H1 (cell line): ENCODE measurements at regions not wholly inside any gene's neighbourhood (a gene's known extent, or its start where the extent isn't known, plus 50 kb on each side); places are given as distances from the start of the nearest gene placed in this dataset.

Source experiments
- ATF3 ChIP-seq: IDR thresholded peaks from 2 replicates; pipeline ENCODE4 v1.6.1; 2011; ENCODE audit warnings: low read depth, mild to moderate bottlenecking, low read length; ENCODE audit not compliant: insufficient read depth
- CBX8 ChIP-seq: fragments of 300-800, 300-1000 bp; sonication (generic); IDR thresholded peaks from 2 replicates; pipeline ENCODE4 v1.7.1; 2016; ENCODE audit warnings: low read depth, low read length, borderline replicate concordance
- CEBPB ChIP-seq: IDR thresholded peaks from 2 replicates; pipeline ENCODE4 v1.6.1; 2012; ENCODE audit warnings: low read depth, low read length
- EZH2 ChIP-seq: fragments of 200-600 bp; sonication (generic); IDR thresholded peaks from 2 replicates; pipeline ENCODE4 v1.7.1; 2012; ENCODE audit warnings: low read depth, mild to moderate bottlenecking, moderate library complexity, low read length, inconsistent platforms; ENCODE audit not compliant: severe bottlenecking
- MAFK ChIP-seq: IDR thresholded peaks from 2 replicates; pipeline ENCODE4 v1.6.1; 2012; ENCODE audit warnings: low read depth, mild to moderate bottlenecking, improper control_type of control experiment, low read length
- POLR2AphosphoS5 ChIP-seq: IDR thresholded peaks from 2 replicates; pipeline ENCODE4 v1.6.1; 2011; ENCODE audit warnings: low read depth, low read length
- RBBP5 ChIP-seq: IDR thresholded peaks from 2 replicates; pipeline ENCODE4 v1.7.1; 2012; ENCODE audit warnings: low read depth, mild to moderate bottlenecking, inconsistent platforms, low read length, moderate library complexity, borderline replicate concordance
- RFX5 ChIP-seq: IDR thresholded peaks from 2 replicates; pipeline ENCODE4 v1.6.1; 2011; ENCODE audit warnings: low read depth, low read length, improper control_type of control experiment, borderline replicate concordance
- TF ChIP-seq, protein P1 (sequence below), 3 experiments: IDR thresholded peaks; 1 replicate in 2 of 3; 2 replicates in 1 of 3; pipeline versions ENCODE4 v1.5.1 to v1.6.1; 2011; ENCODE audit warnings: low read length in 3 of 3, mild to moderate bottlenecking in 3 of 3, inconsistent platforms in 2 of 3, low read depth in 1 of 3, moderate library complexity in 1 of 3; ENCODE audit not compliant: insufficient read depth in 1 of 3; ENCODE audit errors: control extremely low read depth in 1 of 3
- TF ChIP-seq, protein P2 (sequence below): IDR thresholded peaks from 2 replicates; pipeline ENCODE4 v1.6.1; 2012; ENCODE audit warnings: inconsistent platforms

GRCh38 chr2:12105180-12105579, 358.7 kb downstream of the LPIN1 start:
- TF ChIP-seq CBX8: no peak
- no peak for TF ChIP-seq RBBP5
- TF ChIP-seq, protein P1, sequence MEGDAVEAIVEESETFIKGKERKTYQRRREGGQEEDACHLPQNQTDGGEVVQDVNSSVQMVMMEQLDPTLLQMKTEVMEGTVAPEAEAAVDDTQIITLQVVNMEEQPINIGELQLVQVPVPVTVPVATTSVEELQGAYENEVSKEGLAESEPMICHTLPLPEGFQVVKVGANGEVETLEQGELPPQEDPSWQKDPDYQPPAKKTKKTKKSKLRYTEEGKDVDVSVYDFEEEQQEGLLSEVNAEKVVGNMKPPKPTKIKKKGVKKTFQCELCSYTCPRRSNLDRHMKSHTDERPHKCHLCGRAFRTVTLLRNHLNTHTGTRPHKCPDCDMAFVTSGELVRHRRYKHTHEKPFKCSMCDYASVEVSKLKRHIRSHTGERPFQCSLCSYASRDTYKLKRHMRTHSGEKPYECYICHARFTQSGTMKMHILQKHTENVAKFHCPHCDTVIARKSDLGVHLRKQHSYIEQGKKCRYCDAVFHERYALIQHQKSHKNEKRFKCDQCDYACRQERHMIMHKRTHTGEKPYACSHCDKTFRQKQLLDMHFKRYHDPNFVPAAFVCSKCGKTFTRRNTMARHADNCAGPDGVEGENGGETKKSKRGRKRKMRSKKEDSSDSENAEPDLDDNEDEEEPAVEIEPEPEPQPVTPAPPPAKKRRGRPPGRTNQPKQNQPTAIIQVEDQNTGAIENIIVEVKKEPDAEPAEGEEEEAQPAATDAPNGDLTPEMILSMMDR (IDR thresholded peaks at IDR 0.05; ENCODE audit: control extremely low read depth in 1 of 3, insufficient read depth in 1 of 3, low read depth in 1 of 3, low read length in 3 of 3): no peak
- TF ChIP-seq MAFK: no peak
- TF ChIP-seq CEBPB: no peak
- TF ChIP-seq ATF3: no peak
- no peak for TF ChIP-seq EZH2
- TF ChIP-seq, protein P2, sequence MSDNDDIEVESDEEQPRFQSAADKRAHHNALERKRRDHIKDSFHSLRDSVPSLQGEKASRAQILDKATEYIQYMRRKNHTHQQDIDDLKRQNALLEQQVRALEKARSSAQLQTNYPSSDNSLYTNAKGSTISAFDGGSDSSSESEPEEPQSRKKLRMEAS: no peak
- TF ChIP-seq RFX5: no peak
- TF ChIP-seq POLR2AphosphoS5: no peak
